ENCODE measurements at regions not wholly inside any gene's neighbourhood (a gene's known extent, or its start where the extent isn't known, plus 50 kb on each side); places are given as distances from the start of the nearest gene placed in this dataset.

GRCh38 chr7:118079369-118079768 is 104.6 kb upstream of the LSM8 start:
- TF ChIP-seq CTCF (IDR thresholded peaks at IDR 0.05) (no peak), POLR2A (IDR thresholded peaks at IDR 0.05) (no peak)
